Psoas muscle (tissue), 7 donors: ENCODE measurements at regions not wholly inside any gene's neighbourhood (a gene's known extent, or its start where the extent isn't known, plus 50 kb on each side); places are given as distances from the start of the nearest gene placed in this dataset.

Experiments
- ATAC-seq, 4 donors: fragments of 200-7000 bp; cut with Tn5 transposase; one replicate each; pipeline ENCODE4 v1.9.1; 2020; ENCODE audit warnings: moderate library complexity in 3 of 4, mild to moderate bottlenecking in 2 of 4
- DNase-seq, 2 donors: peaks; one replicate each; pipeline ENCODE4 v3.0.0-alpha.2; 2020
- H3K27ac ChIP-seq: fragments of 200-600 bp; one replicate; pipeline ENCODE4 v1.8.0; 2022
- H3K27me3 ChIP-seq, 3 donors: fragments of 200-600 bp in 1 of 3; one replicate each; pipeline versions ENCODE4 v1.6.1 to v1.8.0; 2013 to 2022; ENCODE audit warnings: low read length in 2 of 3, mild to moderate bottlenecking in 2 of 3, moderate library complexity in 1 of 3; ENCODE audit not compliant: insufficient read depth in 3 of 3
- H3K36me3 ChIP-seq, 2 donors: fragments of 200-600 bp in 1 of 2; one replicate each; pipeline versions ENCODE4 v1.6.1 to v1.8.0; 2013 to 2022; ENCODE audit warnings: low read depth in 1 of 2, mild to moderate bottlenecking in 1 of 2, moderate library complexity in 1 of 2; ENCODE audit not compliant: insufficient read depth in 1 of 2
- H3K4me1 ChIP-seq: fragments of 200-600 bp; one replicate; pipeline ENCODE4 v1.8.0; 2022
- H3K4me3 ChIP-seq: fragments of 200-600 bp; one replicate; pipeline ENCODE4 v1.8.0; 2022; ENCODE audit warnings: mild to moderate bottlenecking
- H3K9me3 ChIP-seq: fragments of 200-600 bp; one replicate; pipeline ENCODE4 v1.8.0; 2022
- WGBS, 3 donors: extraction: QIAGEN DNeasy Blood & Tissue Kit; methylation state at CpG; one replicate each; pipeline versions ENCODE4 v1.1.6 to v1.1.7; 2013; 5-methylcytosine and 5-hydroxymethylcytosine counted together
- intact Hi-C, 2 donors: fragments of 100-400 bp; cut with DNase I; formaldehyde crosslinking; loops; one replicate each; pipeline versions ENCODE4 v1.11.0 to v1.14.2; 2022
- TF ChIP-seq, protein P1 (sequence below): fragments of 200-600 bp; IDR thresholded peaks from one replicate; pipeline ENCODE4 v1.8.0; 2022; ENCODE audit warnings: antibody characterized with exemption
- donor health status: healthy with polysubstance abuse.
- donor health status: DM: no; HTN: no; CAD: no; lungs with moderate emphysema.
- donor health status: Bipolar disorder and iron deficiency.
- donor health status: healthy.
- donor health status: DM: yes; HTN: yes; CAD: no.
- donor health status: DM: no; HTN: no; CAD: no.
- donor health status: DM: yes; HTN: yes; CAD: no.

- Histone ChIP-seq H3K27me3 (peaks cover 0 to 14% (median 3%) of the 10 kb centered on the region in 3 donors), H3K4me3 (no peak overlapping the region), H3K4me1 (no peaks in the 10 kb centered on the region), H3K27ac (no peak overlapping the region), H3K36me3 (no peaks in the 10 kb centered on the region), H3K9me3 (no peaks in the 10 kb centered on the region)
- 71 to 83% (median 77%) methylated on average over 16 of the region's 16 CpGs for WGBS, 3 donors
- intact Hi-C loops: no loop called here
- TF ChIP-seq, protein P1, sequence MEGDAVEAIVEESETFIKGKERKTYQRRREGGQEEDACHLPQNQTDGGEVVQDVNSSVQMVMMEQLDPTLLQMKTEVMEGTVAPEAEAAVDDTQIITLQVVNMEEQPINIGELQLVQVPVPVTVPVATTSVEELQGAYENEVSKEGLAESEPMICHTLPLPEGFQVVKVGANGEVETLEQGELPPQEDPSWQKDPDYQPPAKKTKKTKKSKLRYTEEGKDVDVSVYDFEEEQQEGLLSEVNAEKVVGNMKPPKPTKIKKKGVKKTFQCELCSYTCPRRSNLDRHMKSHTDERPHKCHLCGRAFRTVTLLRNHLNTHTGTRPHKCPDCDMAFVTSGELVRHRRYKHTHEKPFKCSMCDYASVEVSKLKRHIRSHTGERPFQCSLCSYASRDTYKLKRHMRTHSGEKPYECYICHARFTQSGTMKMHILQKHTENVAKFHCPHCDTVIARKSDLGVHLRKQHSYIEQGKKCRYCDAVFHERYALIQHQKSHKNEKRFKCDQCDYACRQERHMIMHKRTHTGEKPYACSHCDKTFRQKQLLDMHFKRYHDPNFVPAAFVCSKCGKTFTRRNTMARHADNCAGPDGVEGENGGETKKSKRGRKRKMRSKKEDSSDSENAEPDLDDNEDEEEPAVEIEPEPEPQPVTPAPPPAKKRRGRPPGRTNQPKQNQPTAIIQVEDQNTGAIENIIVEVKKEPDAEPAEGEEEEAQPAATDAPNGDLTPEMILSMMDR: no peak
- no peak for DNase-seq
- ATAC-seq: no peak
Observed at GRCh38 chr11:119941636-119942411, 196.1 kb downstream of the TRIM29 start.

GRCh38 chr11:119941171-119941570 is 196.7 kb downstream of the TRIM29 start:
- Histone ChIP-seq H3K4me3 (no peak overlapping the region), H3K27ac (no peak overlapping the region), H3K9me3 (no peaks in the 10 kb centered on the region), H3K36me3 (no peaks in the 10 kb centered on the region), H3K4me1 (no peaks in the 10 kb centered on the region), H3K27me3 (peaks cover 0 to 14% (median 5%) of the 10 kb centered on the region in 3 donors)
- ATAC-seq (no peak), DNase-seq (no peak)
- intact Hi-C loops: no loop called here
- 73 to 82% (median 76%) methylated on average over 6 of the region's 6 CpGs for WGBS, 3 donors
- TF ChIP-seq, protein P1: no peak

GRCh38 chr11:119940401-119940976 is 197.4 kb downstream of the TRIM29 start:
- Histone ChIP-seq H3K9me3 (no peaks in the 10 kb centered on the region), H3K36me3 (no peaks in the 10 kb centered on the region), H3K4me1 (no peaks in the 10 kb centered on the region), H3K27ac (no peak overlapping the region), H3K27me3 (peaks cover 0 to 14% (median 6%) of the 10 kb centered on the region in 3 donors), H3K4me3 (no peak overlapping the region)
- 71 to 81% (median 80%) methylated on average over 7 of the region's 7 CpGs for WGBS, 3 donors
- TF ChIP-seq, protein P1: no peak
- intact Hi-C loops: no loop called here
- DNase-seq (no peak), ATAC-seq (no peak)

DNA sequence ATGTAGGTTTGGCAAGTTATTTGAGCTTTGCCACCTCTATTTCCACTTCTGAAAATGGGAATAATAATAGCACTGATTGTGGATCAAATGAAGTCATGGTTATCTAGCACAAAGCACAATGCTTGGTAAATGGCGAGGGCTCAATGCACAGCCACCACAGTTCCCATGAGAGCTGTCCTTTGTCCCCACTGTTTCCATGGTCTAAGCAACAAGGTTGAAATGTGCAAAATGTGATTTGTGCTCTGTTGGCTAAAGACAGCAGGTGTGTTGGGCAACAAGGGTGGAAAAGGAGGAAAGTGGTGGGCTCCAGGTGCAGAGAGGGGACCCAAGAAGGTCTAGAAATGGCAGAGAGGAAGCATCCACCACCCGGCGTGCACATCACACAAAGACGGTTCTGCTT is 200.5 kb downstream of the TRIM29 start:
- H3K27me3 ChIP-seq: peaks cover 0 to 23% (median 6%) of the 10 kb centered on the region in 3 donors
- TF ChIP-seq, protein P1: no peak
- H3K4me1 ChIP-seq: no peaks in the 10 kb centered on the region
- no peak overlapping the region for H3K27ac ChIP-seq
- H3K36me3 ChIP-seq: no peaks in the 10 kb centered on the region
- DNase-seq (no peak), ATAC-seq (no peak)
- 89 to 93% (median 90%) methylated on average over 4 of the region's 4 CpGs for whole genome bisulfite sequencing, 3 donors
- H3K4me3 ChIP-seq: no peak overlapping the region
- H3K9me3 ChIP-seq: no peaks in the 10 kb centered on the region
- intact Hi-C loops: no loop called here
